ENCODE measurements at regions not wholly inside any gene's neighbourhood (a gene's known extent, or its start where the extent isn't known, plus 50 kb on each side); places are given as distances from the start of the nearest gene placed in this dataset.

DNA sequence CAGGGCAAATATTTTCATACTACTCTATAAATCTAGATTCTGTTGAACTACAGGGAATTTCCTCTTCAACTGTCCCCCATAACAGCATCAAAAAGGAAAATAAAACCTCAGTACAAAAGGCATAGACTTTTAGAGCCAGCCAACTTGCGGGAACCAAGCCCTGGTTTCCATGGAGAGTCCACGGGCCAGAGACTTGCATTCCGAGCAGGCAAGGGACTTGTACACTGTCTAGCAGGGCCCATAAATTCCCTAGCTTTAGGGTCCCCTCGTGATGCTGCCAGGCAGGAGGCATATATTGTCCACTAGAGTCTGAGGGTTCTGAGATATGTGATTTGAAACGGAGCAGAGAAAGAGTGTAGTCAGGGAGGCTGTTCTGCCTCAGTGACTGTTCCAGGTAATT, 153.1 kb upstream of the SLC14A2 start:
- intact Hi-C loops (cut with micrococcal nuclease; ENCODE audit: unreplicated experiment) = no loop called here
- TF ChIP-seq, protein P1, sequence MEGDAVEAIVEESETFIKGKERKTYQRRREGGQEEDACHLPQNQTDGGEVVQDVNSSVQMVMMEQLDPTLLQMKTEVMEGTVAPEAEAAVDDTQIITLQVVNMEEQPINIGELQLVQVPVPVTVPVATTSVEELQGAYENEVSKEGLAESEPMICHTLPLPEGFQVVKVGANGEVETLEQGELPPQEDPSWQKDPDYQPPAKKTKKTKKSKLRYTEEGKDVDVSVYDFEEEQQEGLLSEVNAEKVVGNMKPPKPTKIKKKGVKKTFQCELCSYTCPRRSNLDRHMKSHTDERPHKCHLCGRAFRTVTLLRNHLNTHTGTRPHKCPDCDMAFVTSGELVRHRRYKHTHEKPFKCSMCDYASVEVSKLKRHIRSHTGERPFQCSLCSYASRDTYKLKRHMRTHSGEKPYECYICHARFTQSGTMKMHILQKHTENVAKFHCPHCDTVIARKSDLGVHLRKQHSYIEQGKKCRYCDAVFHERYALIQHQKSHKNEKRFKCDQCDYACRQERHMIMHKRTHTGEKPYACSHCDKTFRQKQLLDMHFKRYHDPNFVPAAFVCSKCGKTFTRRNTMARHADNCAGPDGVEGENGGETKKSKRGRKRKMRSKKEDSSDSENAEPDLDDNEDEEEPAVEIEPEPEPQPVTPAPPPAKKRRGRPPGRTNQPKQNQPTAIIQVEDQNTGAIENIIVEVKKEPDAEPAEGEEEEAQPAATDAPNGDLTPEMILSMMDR (IDR thresholded peaks at IDR 0.05; ENCODE audit: insufficient read depth in 1 of 2, low read depth in 1 of 2, low read length in 1 of 2, severe bottlenecking in 1 of 2, unreplicated experiment in 1 of 2) = no peak
- no peaks in the 10 kb centered on the region for H3K27me3 Mint-ChIP-seq (ENCODE audit: insufficient read depth, unreplicated experiment)
- CTCF ChIA-PET = no interaction called here
- POLR2A ChIA-PET = no interaction called here
- BruUV-seq (replicated peaks) = no TSS peak
- Histone ChIP-seq H3K4me3 (ENCODE audit: low read depth, low read length) (no peak overlapping the region), H3K27me3 (replicated peaks; ENCODE audit: control insufficient read depth, insufficient read depth, low read length) (no peaks in the 10 kb centered on the region; the same call in 1 of the 2 replicates), H3K36me3 (ENCODE audit: control insufficient read depth, insufficient read depth, low read length) (no peaks in the 10 kb centered on the region), H3K9me3 (no peaks in the 10 kb centered on the region), H3K4me1 (no peaks in the 10 kb centered on the region)
- H3K9me3 Mint-ChIP-seq (ENCODE audit: unreplicated experiment) = no peaks in the 10 kb centered on the region
- DNase-seq = no peak
- no peak overlapping the region for H3K27ac Mint-ChIP-seq (ENCODE audit: unreplicated experiment)
- H3K4me3 Mint-ChIP-seq (ENCODE audit: unreplicated experiment) = no peak overlapping the region
- H3K4me1 Mint-ChIP-seq (ENCODE audit: low read depth, unreplicated experiment) = no peaks in the 10 kb centered on the region
- no peaks in the 10 kb centered on the region for H3K36me3 Mint-ChIP-seq (ENCODE audit: insufficient read depth, unreplicated experiment)

DNA sequence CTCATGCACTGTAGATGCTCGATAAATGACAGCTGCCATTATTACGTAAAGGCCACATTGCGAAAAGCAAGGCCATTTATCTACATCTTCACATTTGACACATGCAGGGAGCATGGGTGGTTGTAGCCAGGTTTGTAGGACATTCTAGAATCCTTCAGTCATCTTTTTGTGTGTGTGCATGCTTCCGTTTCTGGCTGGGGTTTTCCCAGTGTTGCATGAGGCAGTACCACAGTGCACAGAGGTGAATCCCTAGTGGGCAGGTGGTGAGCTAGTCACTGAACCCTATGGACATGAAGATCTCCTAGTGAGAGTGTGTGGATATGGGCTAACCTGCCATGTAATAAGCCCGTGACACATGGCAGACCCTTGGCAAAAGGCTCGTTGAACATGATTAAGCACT, 151.8 kb upstream of the SLC14A2 start:
- CTCF ChIA-PET = no interaction called here
- no peak for DNase-seq
- BruUV-seq (replicated peaks) = no TSS peak
- no peaks in the 10 kb centered on the region for H3K36me3 Mint-ChIP-seq (ENCODE audit: insufficient read depth, unreplicated experiment)
- H3K4me3 Mint-ChIP-seq (ENCODE audit: unreplicated experiment) = no peak overlapping the region
- Histone ChIP-seq H3K4me1 (no peaks in the 10 kb centered on the region), H3K4me3 (ENCODE audit: low read depth, low read length) (no peak overlapping the region), H3K27me3 (replicated peaks; ENCODE audit: control insufficient read depth, insufficient read depth, low read length) (no peaks in the 10 kb centered on the region; the same call in 1 of the 2 replicates), H3K36me3 (ENCODE audit: control insufficient read depth, insufficient read depth, low read length) (no peaks in the 10 kb centered on the region), H3K9me3 (no peaks in the 10 kb centered on the region)
- H3K27me3 Mint-ChIP-seq (ENCODE audit: insufficient read depth, unreplicated experiment) = no peaks in the 10 kb centered on the region
- POLR2A ChIA-PET = no interaction called here
- no peaks in the 10 kb centered on the region for H3K9me3 Mint-ChIP-seq (ENCODE audit: unreplicated experiment)
- H3K4me1 Mint-ChIP-seq (ENCODE audit: low read depth, unreplicated experiment) = no peaks in the 10 kb centered on the region
- TF ChIP-seq, protein P1 (IDR thresholded peaks at IDR 0.05; ENCODE audit: insufficient read depth in 1 of 2, low read depth in 1 of 2, low read length in 1 of 2, severe bottlenecking in 1 of 2, unreplicated experiment in 1 of 2) = no peak
- intact Hi-C loops (cut with micrococcal nuclease; ENCODE audit: unreplicated experiment) = no loop called here
- H3K27ac Mint-ChIP-seq (ENCODE audit: unreplicated experiment) = no peak overlapping the region

DNA sequence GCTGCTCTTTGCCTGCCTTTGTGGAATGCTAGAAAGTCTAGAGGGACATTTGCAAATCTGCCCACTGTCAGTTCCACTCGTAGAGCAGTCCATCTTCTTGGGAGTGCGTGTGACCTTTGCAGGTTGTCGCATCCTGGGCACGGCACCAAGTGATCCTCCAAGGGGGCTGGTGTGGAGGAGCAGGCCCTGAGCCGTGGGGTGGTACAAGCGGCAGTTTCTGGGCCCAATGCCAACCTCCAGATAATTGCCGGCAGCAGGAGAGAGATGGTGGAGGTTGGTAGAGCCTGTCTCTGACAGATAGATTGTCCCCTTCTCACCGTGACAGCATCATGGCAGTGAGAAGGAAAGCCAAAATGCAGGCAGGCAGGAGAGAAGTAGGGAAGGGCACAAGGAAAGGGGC, 150.7 kb upstream of the SLC14A2 start:
- no peak for DNase-seq
- Mint-ChIP-seq H3K4me3 (ENCODE audit: unreplicated experiment) (no peak overlapping the region), H3K27ac (ENCODE audit: unreplicated experiment) (no peak overlapping the region), H3K36me3 (ENCODE audit: insufficient read depth, unreplicated experiment) (no peaks in the 10 kb centered on the region), H3K27me3 (ENCODE audit: insufficient read depth, unreplicated experiment) (no peaks in the 10 kb centered on the region), H3K9me3 (ENCODE audit: unreplicated experiment) (no peaks in the 10 kb centered on the region), H3K4me1 (ENCODE audit: low read depth, unreplicated experiment) (no peaks in the 10 kb centered on the region)
- intact Hi-C loops (cut with micrococcal nuclease; ENCODE audit: unreplicated experiment) = no loop called here
- Histone ChIP-seq H3K4me1 (no peaks in the 10 kb centered on the region), H3K36me3 (ENCODE audit: control insufficient read depth, insufficient read depth, low read length) (no peaks in the 10 kb centered on the region), H3K9me3 (no peaks in the 10 kb centered on the region), H3K27me3 (replicated peaks; ENCODE audit: control insufficient read depth, insufficient read depth, low read length) (no peaks in the 10 kb centered on the region; the same call in 1 of the 2 replicates), H3K4me3 (ENCODE audit: low read depth, low read length) (no peak overlapping the region)
- TF ChIP-seq, protein P1 (IDR thresholded peaks at IDR 0.05; ENCODE audit: insufficient read depth in 1 of 2, low read depth in 1 of 2, low read length in 1 of 2, severe bottlenecking in 1 of 2, unreplicated experiment in 1 of 2) = no peak
- ChIA-PET CTCF (no interaction called here), POLR2A (no interaction called here)
- BruUV-seq (replicated peaks) = no TSS peak

Data from Caco-2 (cell line).